Upper lobe of left lung (tissue), 4 donors: ENCODE measurements at regions not wholly inside any gene's neighbourhood (a gene's known extent, or its start where the extent isn't known, plus 50 kb on each side); places are given as distances from the start of the nearest gene placed in this dataset.

Source experiments
- EP300 ChIP-seq, 4 donors: sonication (generic); formaldehyde crosslinking; IDR thresholded peaks; one replicate each; pipeline ENCODE4 v1.5.1; 2017; ENCODE audit warnings: antibody characterized with exemption in 4 of 4, control low read depth in 2 of 4
- POLR2A ChIP-seq, 4 donors: fragments of 450-650 bp; IDR thresholded peaks; one replicate each; pipeline ENCODE4 v1.5.1; 2016 to 2017; ENCODE audit warnings: antibody characterized with exemption in 4 of 4, mild to moderate bottlenecking in 2 of 4
- POLR2AphosphoS5 ChIP-seq, 2 donors: sonication (generic); formaldehyde crosslinking; IDR thresholded peaks; one replicate each; pipeline ENCODE4 v1.5.1; 2017; ENCODE audit warnings: antibody characterized with exemption in 2 of 2
- TF ChIP-seq, protein P1 (sequence below), 6 experiments: fragments of 450-650 bp in 4 of 6; fragments of 200-600 bp in 2 of 6; sonication (generic) in 2 of 6; IDR thresholded peaks; one replicate each; pipeline ENCODE4 v1.5.1; 2016 to 2019; ENCODE audit warnings: antibody characterized with exemption in 6 of 6

- TF ChIP-seq POLR2A (IDR thresholded peaks at IDR 0.05) (no peak), POLR2AphosphoS5 (IDR thresholded peaks at IDR 0.05) (no peak), EP300 (IDR thresholded peaks at IDR 0.05) (no peak)
- TF ChIP-seq, protein P1, sequence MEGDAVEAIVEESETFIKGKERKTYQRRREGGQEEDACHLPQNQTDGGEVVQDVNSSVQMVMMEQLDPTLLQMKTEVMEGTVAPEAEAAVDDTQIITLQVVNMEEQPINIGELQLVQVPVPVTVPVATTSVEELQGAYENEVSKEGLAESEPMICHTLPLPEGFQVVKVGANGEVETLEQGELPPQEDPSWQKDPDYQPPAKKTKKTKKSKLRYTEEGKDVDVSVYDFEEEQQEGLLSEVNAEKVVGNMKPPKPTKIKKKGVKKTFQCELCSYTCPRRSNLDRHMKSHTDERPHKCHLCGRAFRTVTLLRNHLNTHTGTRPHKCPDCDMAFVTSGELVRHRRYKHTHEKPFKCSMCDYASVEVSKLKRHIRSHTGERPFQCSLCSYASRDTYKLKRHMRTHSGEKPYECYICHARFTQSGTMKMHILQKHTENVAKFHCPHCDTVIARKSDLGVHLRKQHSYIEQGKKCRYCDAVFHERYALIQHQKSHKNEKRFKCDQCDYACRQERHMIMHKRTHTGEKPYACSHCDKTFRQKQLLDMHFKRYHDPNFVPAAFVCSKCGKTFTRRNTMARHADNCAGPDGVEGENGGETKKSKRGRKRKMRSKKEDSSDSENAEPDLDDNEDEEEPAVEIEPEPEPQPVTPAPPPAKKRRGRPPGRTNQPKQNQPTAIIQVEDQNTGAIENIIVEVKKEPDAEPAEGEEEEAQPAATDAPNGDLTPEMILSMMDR (IDR thresholded peaks at IDR 0.05), result no peak
These were observed 717.2 kb downstream of the RNF144A start for GRCh38 chr2:7634409-7634808.
